Endothelial cell (in vitro differentiated cells): ENCODE measurements at regions not wholly inside any gene's neighbourhood (a gene's known extent, or its start where the extent isn't known, plus 50 kb on each side); places are given as distances from the start of the nearest gene placed in this dataset.

Experiments used
- DNase-seq: peaks from one replicate; pipeline ENCODE4 v3.0.0; 2021; ENCODE audit warnings: low spot score
- H3K27ac Mint-ChIP-seq: one replicate; pipeline ENCODE4 v1.8.0; 2021; ENCODE audit warnings: mixed read lengths, inconsistent platforms; ENCODE audit not compliant: unreplicated experiment
- H3K27me3 Mint-ChIP-seq: one replicate; pipeline ENCODE4 v1.8.0; 2021; ENCODE audit warnings: mild to moderate bottlenecking, moderate library complexity, mixed read lengths, inconsistent platforms; ENCODE audit not compliant: unreplicated experiment
- H3K36me3 Mint-ChIP-seq: one replicate; pipeline ENCODE4 v1.8.0; 2021; ENCODE audit warnings: mild to moderate bottlenecking, low read depth, mixed read lengths, inconsistent platforms; ENCODE audit not compliant: unreplicated experiment
- H3K4me1 Mint-ChIP-seq: one replicate; pipeline ENCODE4 v1.8.0; 2021; ENCODE audit warnings: mild to moderate bottlenecking, mixed read lengths, inconsistent platforms; ENCODE audit not compliant: unreplicated experiment
- H3K4me3 Mint-ChIP-seq: one replicate; pipeline ENCODE4 v1.8.0; 2021; ENCODE audit warnings: mild to moderate bottlenecking, mixed read lengths, inconsistent platforms; ENCODE audit not compliant: unreplicated experiment
- H3K9me3 Mint-ChIP-seq: one replicate; pipeline ENCODE4 v1.8.0; 2021; ENCODE audit warnings: mixed read lengths, inconsistent platforms; ENCODE audit not compliant: unreplicated experiment
- CTCF ChIP-seq: fragments of 200-600 bp; sonication (generic); IDR thresholded peaks from one replicate; pipeline ENCODE4 v1.5.0; 2021; ENCODE audit warnings: antibody characterized with exemption; ENCODE audit not compliant: unreplicated experiment

GRCh38 chr3:163538387-163538786, 1539.9 kb downstream of the SI start:
- no peak for TF ChIP-seq CTCF
- H3K4me1 Mint-ChIP-seq, result no peaks in the 10 kb centered on the region
- no peak overlapping the region for H3K4me3 Mint-ChIP-seq
- no peaks in the 10 kb centered on the region for H3K36me3 Mint-ChIP-seq
- no peaks in the 10 kb centered on the region for H3K9me3 Mint-ChIP-seq
- no peak overlapping the region for H3K27ac Mint-ChIP-seq
- DNase-seq, result no peak
- H3K27me3 Mint-ChIP-seq, result no peaks in the 10 kb centered on the region

- Mint-ChIP-seq H3K4me1 (no peaks in the 10 kb centered on the region), H3K4me3 (no peak overlapping the region), H3K27ac (no peak overlapping the region), H3K36me3 (no peaks in the 10 kb centered on the region), H3K9me3 (no peaks in the 10 kb centered on the region), H3K27me3 (no peaks in the 10 kb centered on the region)
- TF ChIP-seq CTCF, result no peak
- DNase-seq, result no peak
Measured at GRCh38 chr3:163533381-163533780, 1544.9 kb downstream of the SI start.

- Mint-ChIP-seq H3K9me3 (no peaks in the 10 kb centered on the region), H3K27me3 (no peaks in the 10 kb centered on the region), H3K27ac (no peak overlapping the region), H3K36me3 (no peaks in the 10 kb centered on the region), H3K4me1 (no peaks in the 10 kb centered on the region), H3K4me3 (no peak overlapping the region)
- no peak for DNase-seq
- no peak for TF ChIP-seq CTCF
Measured at GRCh38 chr3:163523375-163523774, 1554.9 kb downstream of the SI start.

- DNase-seq, result no peak
- TF ChIP-seq CTCF, result no peak
- no peak overlapping the region for H3K27ac Mint-ChIP-seq
- no peaks in the 10 kb centered on the region for H3K27me3 Mint-ChIP-seq
- H3K4me1 Mint-ChIP-seq, result no peaks in the 10 kb centered on the region
- no peaks in the 10 kb centered on the region for H3K9me3 Mint-ChIP-seq
- no peaks in the 10 kb centered on the region for H3K36me3 Mint-ChIP-seq
- H3K4me3 Mint-ChIP-seq, result no peak overlapping the region
Measured at GRCh38 chr3:163521261-163521660, 1557.0 kb downstream of the SI start.

GRCh38 chr3:163518065-163518464, 1560.2 kb downstream of the SI start:
- H3K27me3 Mint-ChIP-seq, result peaks cover 2% of the 10 kb centered on the region
- no peaks in the 10 kb centered on the region for H3K9me3 Mint-ChIP-seq
- H3K4me3 Mint-ChIP-seq, result no peak overlapping the region
- no peak for DNase-seq
- no peaks in the 10 kb centered on the region for H3K36me3 Mint-ChIP-seq
- H3K27ac Mint-ChIP-seq, result no peak overlapping the region
- no peak for TF ChIP-seq CTCF
- peaks cover 5% of the 10 kb centered on the region for H3K4me1 Mint-ChIP-seq
